ENCODE measurements at regions not wholly inside any gene's neighbourhood (a gene's known extent, or its start where the extent isn't known, plus 50 kb on each side); places are given as distances from the start of the nearest gene placed in this dataset.

DNA sequence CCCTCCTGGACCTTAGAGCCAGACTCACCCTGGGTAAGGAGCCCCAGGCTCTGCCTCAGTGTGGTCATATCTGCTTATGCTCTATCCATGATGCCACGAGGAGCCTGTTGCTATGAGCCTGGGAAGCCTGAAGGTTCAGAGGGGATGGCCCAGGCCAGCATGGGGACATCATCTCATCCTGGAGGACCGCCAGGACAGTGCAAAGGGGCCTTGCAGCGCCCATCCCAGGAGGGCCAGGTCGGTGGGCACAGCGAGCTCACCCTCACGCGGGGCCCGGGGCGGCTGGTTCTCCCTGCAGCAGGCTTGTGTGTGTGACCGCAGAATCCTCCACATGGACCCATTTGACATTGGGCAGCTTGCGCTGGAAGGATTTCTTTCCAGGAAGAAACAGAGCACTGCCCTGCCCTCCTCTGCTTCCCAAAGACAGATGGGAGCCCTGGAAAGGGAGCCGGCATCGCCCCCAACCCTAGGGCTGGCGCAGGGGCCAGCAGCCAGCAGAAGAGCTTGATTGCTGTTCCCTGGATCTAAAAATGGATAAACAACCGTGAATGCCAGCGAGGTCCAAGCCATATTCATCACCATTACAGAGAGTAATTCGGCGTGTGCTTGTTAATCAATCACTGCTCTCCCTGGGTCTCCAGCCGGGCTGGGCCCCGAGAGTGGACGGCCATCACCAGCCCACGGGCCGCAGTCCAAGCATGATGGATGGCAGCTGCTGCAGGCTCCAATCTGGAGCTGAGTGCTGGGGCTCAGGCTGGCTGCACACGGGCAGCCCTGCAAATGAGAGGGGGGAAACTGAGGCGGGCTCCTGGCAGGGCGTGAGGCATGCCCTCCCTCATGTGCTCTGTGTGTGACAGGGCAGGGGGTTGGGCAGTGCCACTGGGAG, 739.7 kb downstream of the BRD1 start:
- ATAC-seq (replicated peaks in 1 of 4) (no peak), DNase-seq (no peak)
- Mint-ChIP-seq H3K27me3 (peaks cover 12 to 17% of the 10 kb centered on the region in 2 donors), H3K9me3 (no peaks in the 10 kb centered on the region), H3K27ac (no peak overlapping the region), H3K4me1 (no peaks in the 10 kb centered on the region), H3K36me3 (no peaks in the 10 kb centered on the region), H3K4me3 (no peak overlapping the region)
- ChIA-PET CTCF (no interaction called here), POLR2A (no interaction called here)
- Histone ChIP-seq H3K27me3 (replicated peaks in 1 of 2; ENCODE audit: control insufficient read depth in 2 of 2, extremely low read depth in 1 of 2, insufficient read depth in 2 of 2, low read length in 1 of 2) (peaks cover 0 to 30% of the 10 kb centered on the region in 2 experiments), H3K9me3 (no peaks in the 10 kb centered on the region), H3K36me3 (ENCODE audit: control insufficient read depth in 2 of 2, extremely low read depth in 1 of 2, insufficient read depth in 1 of 2, low read length in 1 of 2) (no peaks in the 10 kb centered on the region), H3K4me1 (ENCODE audit: control insufficient read depth in 1 of 2, extremely low read depth in 1 of 2, insufficient read depth in 2 of 2, low read length in 2 of 2) (no peaks in the 10 kb centered on the region), H3K27ac (ENCODE audit: low read length) (no peak overlapping the region), H3K4me3 (ENCODE audit: control insufficient read depth in 1 of 2, extremely low read depth in 1 of 2, low read length in 1 of 2) (no peak overlapping the region)
- 76% methylated on average over 20 of the region's 26 CpGs for WGBS (ENCODE audit: insufficient coverage)

DNA sequence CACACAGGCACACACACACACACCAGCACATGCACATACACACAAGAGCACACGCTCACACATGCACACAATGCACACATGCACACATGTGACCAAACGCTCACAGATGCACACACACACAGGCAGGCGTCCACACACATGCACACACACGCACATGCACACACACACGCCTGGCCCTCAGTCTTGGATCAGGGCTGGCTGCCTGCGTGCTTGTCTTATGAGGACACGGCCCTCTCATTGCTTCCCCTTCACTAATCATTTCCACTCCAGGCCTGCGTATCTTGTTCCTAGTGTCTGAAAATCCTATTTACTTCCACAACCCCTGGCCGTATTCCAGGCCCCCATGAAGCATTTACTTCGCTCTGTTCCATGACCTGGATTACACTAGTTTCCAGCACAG, 740.5 kb downstream of the BRD1 start:
- H3K27me3 ChIP-seq (replicated peaks in 1 of 2; ENCODE audit: control insufficient read depth in 2 of 2, extremely low read depth in 1 of 2, insufficient read depth in 2 of 2, low read length in 1 of 2): peaks cover 0 to 30% of the 10 kb centered on the region in 2 experiments
- no peaks in the 10 kb centered on the region for H3K36me3 Mint-ChIP-seq
- H3K4me3 ChIP-seq (ENCODE audit: control insufficient read depth in 1 of 2, extremely low read depth in 1 of 2, low read length in 1 of 2): no peak overlapping the region
- ChIA-PET POLR2A (no interaction called here), CTCF (no interaction called here)
- no peak overlapping the region for H3K4me3 Mint-ChIP-seq
- H3K27ac Mint-ChIP-seq: no peak overlapping the region
- H3K9me3 Mint-ChIP-seq: no peaks in the 10 kb centered on the region
- H3K4me1 ChIP-seq (ENCODE audit: control insufficient read depth in 1 of 2, extremely low read depth in 1 of 2, insufficient read depth in 2 of 2, low read length in 2 of 2): no peaks in the 10 kb centered on the region
- DNase-seq: no peak
- no peak for ATAC-seq (replicated peaks in 1 of 4)
- peaks cover 12 to 17% of the 10 kb centered on the region in 2 donors for H3K27me3 Mint-ChIP-seq
- no peaks in the 10 kb centered on the region for H3K36me3 ChIP-seq (ENCODE audit: control insufficient read depth in 2 of 2, extremely low read depth in 1 of 2, insufficient read depth in 1 of 2, low read length in 1 of 2)
- WGBS (ENCODE audit: insufficient coverage): 73% methylated on average over 9 of the region's 10 CpGs
- H3K27ac ChIP-seq (ENCODE audit: low read length): no peak overlapping the region
- no peaks in the 10 kb centered on the region for H3K4me1 Mint-ChIP-seq
- no peaks in the 10 kb centered on the region for H3K9me3 ChIP-seq

DNA sequence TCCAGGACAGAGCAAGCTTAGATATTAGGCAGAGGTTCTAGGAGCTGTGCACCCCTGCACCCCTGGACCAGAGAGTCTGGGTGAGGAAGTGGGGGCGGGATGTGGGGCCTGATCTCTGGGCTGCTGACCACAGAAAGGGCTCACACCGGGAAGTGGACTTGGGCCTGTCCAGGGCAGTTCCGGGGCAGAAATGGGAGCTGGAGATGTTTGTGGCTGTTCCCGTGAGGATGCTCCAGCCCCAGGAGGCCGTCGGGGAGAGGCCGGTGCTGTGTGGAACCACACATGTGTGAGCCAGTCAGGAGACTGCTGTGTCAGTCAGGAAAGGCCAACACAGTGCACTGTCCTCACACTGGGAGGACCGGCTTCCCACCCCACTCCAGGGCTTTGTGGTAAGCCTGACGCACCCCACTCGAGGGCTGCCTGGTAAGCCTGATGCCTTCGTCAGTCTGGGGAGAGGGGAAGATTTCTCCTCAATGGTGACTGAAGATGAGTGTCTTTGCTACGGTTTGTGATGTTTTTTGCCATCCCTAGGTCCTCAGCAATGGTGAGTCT, 741.0 kb downstream of the BRD1 start:
- 77% methylated on average over 7 of the region's 12 CpGs for WGBS (ENCODE audit: insufficient coverage)
- Histone ChIP-seq H3K4me3 (ENCODE audit: control insufficient read depth in 1 of 2, extremely low read depth in 1 of 2, low read length in 1 of 2) (no peak overlapping the region), H3K27ac (ENCODE audit: low read length) (no peak overlapping the region), H3K9me3 (no peaks in the 10 kb centered on the region), H3K4me1 (ENCODE audit: control insufficient read depth in 1 of 2, extremely low read depth in 1 of 2, insufficient read depth in 2 of 2, low read length in 2 of 2) (no peaks in the 10 kb centered on the region), H3K27me3 (replicated peaks in 1 of 2; ENCODE audit: control insufficient read depth in 2 of 2, extremely low read depth in 1 of 2, insufficient read depth in 2 of 2, low read length in 1 of 2) (peaks cover 0 to 29% of the 10 kb centered on the region in 2 experiments), H3K36me3 (ENCODE audit: control insufficient read depth in 2 of 2, extremely low read depth in 1 of 2, insufficient read depth in 1 of 2, low read length in 1 of 2) (no peaks in the 10 kb centered on the region)
- Mint-ChIP-seq H3K9me3 (no peaks in the 10 kb centered on the region), H3K36me3 (no peaks in the 10 kb centered on the region), H3K4me3 (no peak overlapping the region), H3K4me1 (no peaks in the 10 kb centered on the region), H3K27me3 (peaks cover 12 to 17% of the 10 kb centered on the region in 2 donors), H3K27ac (no peak overlapping the region)
- ChIA-PET CTCF (no interaction called here), POLR2A (no interaction called here)
- DNase-seq (no peak), ATAC-seq (replicated peaks in 1 of 4) (no peak)

DNA sequence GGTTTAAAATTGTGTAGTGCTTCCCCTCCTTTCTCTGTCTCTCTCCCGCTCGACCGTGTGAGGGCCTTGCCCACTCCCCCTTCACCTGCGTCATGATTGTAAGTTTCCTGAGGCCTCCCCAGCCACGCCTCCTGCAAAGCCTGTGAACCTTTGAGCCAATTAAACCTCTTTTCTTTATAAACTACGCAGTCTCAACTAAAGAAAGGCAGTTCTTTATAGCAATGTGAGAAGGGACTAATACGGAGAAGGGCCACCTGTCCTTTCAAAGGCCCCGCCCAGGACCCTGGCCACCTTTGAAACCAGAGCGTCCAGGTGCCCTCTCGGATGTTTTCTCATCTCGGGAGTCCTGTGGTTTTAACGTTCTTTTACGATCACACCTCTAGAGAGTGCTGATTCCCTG, 741.5 kb downstream of the BRD1 start:
- Histone ChIP-seq H3K27me3 (replicated peaks in 1 of 2; ENCODE audit: control insufficient read depth in 2 of 2, extremely low read depth in 1 of 2, insufficient read depth in 2 of 2, low read length in 1 of 2) (peaks cover 0 to 24% of the 10 kb centered on the region in 2 experiments), H3K36me3 (ENCODE audit: control insufficient read depth in 2 of 2, extremely low read depth in 1 of 2, insufficient read depth in 1 of 2, low read length in 1 of 2) (no peaks in the 10 kb centered on the region), H3K27ac (ENCODE audit: low read length) (no peak overlapping the region), H3K4me1 (ENCODE audit: control insufficient read depth in 1 of 2, extremely low read depth in 1 of 2, insufficient read depth in 2 of 2, low read length in 2 of 2) (no peaks in the 10 kb centered on the region), H3K9me3 (no peaks in the 10 kb centered on the region), H3K4me3 (ENCODE audit: control insufficient read depth in 1 of 2, extremely low read depth in 1 of 2, low read length in 1 of 2) (no peak overlapping the region)
- no peaks in the 10 kb centered on the region for H3K9me3 Mint-ChIP-seq
- no peak for ATAC-seq (replicated peaks in 1 of 4)
- peaks cover 12 to 17% of the 10 kb centered on the region in 2 donors for H3K27me3 Mint-ChIP-seq
- 100% methylated on average over 2 of the region's 13 CpGs for WGBS (ENCODE audit: insufficient coverage)
- no peaks in the 10 kb centered on the region for H3K36me3 Mint-ChIP-seq
- ChIA-PET POLR2A (no interaction called here), CTCF (no interaction called here)
- no peak overlapping the region for H3K4me3 Mint-ChIP-seq
- DNase-seq: no peak
- H3K4me1 Mint-ChIP-seq: no peaks in the 10 kb centered on the region
- H3K27ac Mint-ChIP-seq: no peak overlapping the region

DNA sequence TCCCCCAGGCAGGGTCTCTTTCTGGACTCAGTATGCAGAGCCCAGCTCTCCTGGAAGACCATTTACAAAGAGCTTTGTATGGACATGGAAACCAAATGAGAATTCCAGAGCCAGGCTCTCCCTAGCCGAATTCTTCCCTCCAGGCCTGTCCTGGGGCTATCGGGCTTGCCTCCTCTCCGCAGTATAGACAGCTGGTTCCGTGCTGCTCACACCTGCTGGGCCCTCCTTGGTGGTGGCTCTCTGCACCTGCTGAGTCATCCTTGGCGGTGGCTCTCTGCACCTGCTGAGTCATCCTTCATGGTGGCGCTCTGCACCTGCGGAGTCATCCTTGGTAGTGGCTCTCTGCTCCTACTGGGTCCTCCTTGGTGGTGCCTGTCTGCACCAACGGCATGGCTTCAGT, 743.5 kb downstream of the BRD1 start:
- 61% methylated on average over 7 of the region's 8 CpGs for WGBS (ENCODE audit: insufficient coverage)
- ChIA-PET CTCF (no interaction called here), POLR2A (no interaction called here)
- no peaks in the 10 kb centered on the region for H3K9me3 ChIP-seq
- H3K4me1 ChIP-seq (ENCODE audit: control insufficient read depth in 1 of 2, extremely low read depth in 1 of 2, insufficient read depth in 2 of 2, low read length in 2 of 2): no peaks in the 10 kb centered on the region
- H3K27me3 Mint-ChIP-seq: peaks cover 7 to 11% of the 10 kb centered on the region in 2 donors
- H3K4me3 ChIP-seq (ENCODE audit: control insufficient read depth in 1 of 2, extremely low read depth in 1 of 2, low read length in 1 of 2): no peak overlapping the region
- H3K9me3 Mint-ChIP-seq: no peaks in the 10 kb centered on the region
- H3K4me3 Mint-ChIP-seq: no peak overlapping the region
- no peak overlapping the region for H3K27ac Mint-ChIP-seq
- no peak overlapping the region for H3K27ac ChIP-seq (ENCODE audit: low read length)
- DNase-seq (no peak), ATAC-seq (replicated peaks in 1 of 4) (no peak)
- H3K27me3 ChIP-seq (replicated peaks in 1 of 2; ENCODE audit: control insufficient read depth in 2 of 2, extremely low read depth in 1 of 2, insufficient read depth in 2 of 2, low read length in 1 of 2): peaks cover 0 to 24% of the 10 kb centered on the region in 2 experiments
- H3K4me1 Mint-ChIP-seq: no peaks in the 10 kb centered on the region
- no peaks in the 10 kb centered on the region for H3K36me3 Mint-ChIP-seq
- H3K36me3 ChIP-seq (ENCODE audit: control insufficient read depth in 2 of 2, extremely low read depth in 1 of 2, insufficient read depth in 1 of 2, low read length in 1 of 2): no peaks in the 10 kb centered on the region

DNA sequence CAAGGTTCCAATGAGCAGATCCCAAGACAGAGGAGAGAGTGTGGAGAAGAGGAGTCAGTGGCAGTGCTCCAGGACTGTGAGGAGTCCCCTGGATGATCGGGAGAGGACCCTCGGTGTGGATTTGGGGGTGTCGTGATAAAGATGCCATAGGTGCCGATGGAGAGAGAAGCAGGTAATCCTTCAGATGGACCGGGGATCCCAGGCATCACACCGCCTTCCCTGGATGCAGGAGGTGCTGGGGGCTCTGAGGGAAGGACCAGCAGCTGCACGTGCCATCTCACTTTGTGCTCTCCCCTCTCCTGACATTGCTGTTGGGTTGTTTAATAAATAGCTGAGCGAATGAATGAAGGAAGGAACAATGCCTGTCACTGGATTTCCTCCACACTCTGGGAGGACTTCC, 744.1 kb downstream of the BRD1 start:
- Histone ChIP-seq H3K27ac (ENCODE audit: low read length) (no peak overlapping the region), H3K27me3 (replicated peaks in 1 of 2; ENCODE audit: control insufficient read depth in 2 of 2, extremely low read depth in 1 of 2, insufficient read depth in 2 of 2, low read length in 1 of 2) (peaks cover 0 to 26% of the 10 kb centered on the region in 2 experiments), H3K36me3 (ENCODE audit: control insufficient read depth in 2 of 2, extremely low read depth in 1 of 2, insufficient read depth in 1 of 2, low read length in 1 of 2) (no peaks in the 10 kb centered on the region), H3K4me1 (ENCODE audit: control insufficient read depth in 1 of 2, extremely low read depth in 1 of 2, insufficient read depth in 2 of 2, low read length in 2 of 2) (no peaks in the 10 kb centered on the region), H3K4me3 (ENCODE audit: control insufficient read depth in 1 of 2, extremely low read depth in 1 of 2, low read length in 1 of 2) (no peak overlapping the region), H3K9me3 (no peaks in the 10 kb centered on the region)
- Mint-ChIP-seq H3K9me3 (no peaks in the 10 kb centered on the region), H3K27ac (no peak overlapping the region), H3K4me1 (no peaks in the 10 kb centered on the region), H3K27me3 (peaks cover 7 to 11% of the 10 kb centered on the region in 2 donors), H3K4me3 (no peak overlapping the region), H3K36me3 (no peaks in the 10 kb centered on the region)
- 72% methylated on average over 2 of the region's 8 CpGs for WGBS (ENCODE audit: insufficient coverage)
- no peak for ATAC-seq (replicated peaks in 1 of 4)
- POLR2A ChIA-PET: no interaction called here
- CTCF ChIA-PET: no interaction called here
- no peak for DNase-seq

All from T-cell (primary cell).